Brain microvascular endothelial cell (primary cell): ENCODE measurements at regions not wholly inside any gene's neighbourhood (a gene's known extent, or its start where the extent isn't known, plus 50 kb on each side); places are given as distances from the start of the nearest gene placed in this dataset.

Experiments used
- DNase-seq: peaks from one replicate; pipeline ENCODE4 v3.0.0-alpha.2; 2020
- H3K27ac ChIP-seq: fragments of 250-450 bp; sonication (Bioruptor Pico); 2 replicates; pipeline ENCODE4 v1.5.1; 2020; ENCODE audit warnings: mild to moderate bottlenecking, moderate library complexity
- H3K27me3 ChIP-seq: fragments of 250-450 bp; sonication (Bioruptor Pico); replicated peaks from 2 replicates; pipeline ENCODE4 v1.5.1; 2020; ENCODE audit warnings: mild to moderate bottlenecking
- H3K36me3 ChIP-seq: fragments of 250-450 bp; sonication (Bioruptor Pico); replicated peaks from 2 replicates; pipeline ENCODE4 v1.5.1; 2020; ENCODE audit warnings: mild to moderate bottlenecking
- H3K4me3 ChIP-seq: 2 replicates; pipeline ENCODE4 v1.5.1; 2011; ENCODE audit warnings: low read depth, mild to moderate bottlenecking, control low read depth, low read length, moderate library complexity
- CTCF ChIP-seq: IDR thresholded peaks from 2 replicates; pipeline ENCODE4 v1.5.1; 2011; ENCODE audit warnings: low read depth, mild to moderate bottlenecking, moderate library complexity, low read length, control low read depth, inconsistent platforms; ENCODE audit errors: missing control alignments
- in situ Hi-C: cut with HindIII; loops from 2 replicates; pipeline ENCODE4 v1.10.0; 2017; ENCODE audit warnings: low sequenced_read_pairs, low pct_ligation_motif_present

GRCh38 chr11:109730669-109731068 is 308.7 kb downstream of the C11orf87 start:
- H3K4me3 ChIP-seq = no peak overlapping the region
- no peak overlapping the region for H3K27ac ChIP-seq
- no peak for DNase-seq
- TF ChIP-seq CTCF = no peak
- H3K36me3 ChIP-seq = no peaks in the 10 kb centered on the region
- no peaks in the 10 kb centered on the region for H3K27me3 ChIP-seq
- in situ Hi-C loops = no loop called here

GRCh38 chr11:109731451-109731850 is 309.5 kb downstream of the C11orf87 start:
- in situ Hi-C loops = no loop called here
- Histone ChIP-seq H3K36me3 (no peaks in the 10 kb centered on the region), H3K27ac (no peak overlapping the region), H3K4me3 (no peak overlapping the region), H3K27me3 (no peaks in the 10 kb centered on the region)
- no peak for DNase-seq
- TF ChIP-seq CTCF = no peak

- Histone ChIP-seq H3K27ac (no peak overlapping the region), H3K27me3 (no peaks in the 10 kb centered on the region), H3K4me3 (no peak overlapping the region), H3K36me3 (no peaks in the 10 kb centered on the region)
- in situ Hi-C loops = no loop called here
- peak; percentile 34 for DNase-seq
- TF ChIP-seq CTCF = no peak
Observed at GRCh38 chr11:109733245-109733644, 311.3 kb downstream of the C11orf87 start.

- H3K27ac ChIP-seq = no peak overlapping the region
- TF ChIP-seq CTCF = no peak
- no peak overlapping the region for H3K4me3 ChIP-seq
- DNase-seq = no peak
- no peaks in the 10 kb centered on the region for H3K27me3 ChIP-seq
- no peaks in the 10 kb centered on the region for H3K36me3 ChIP-seq
- in situ Hi-C loops = no loop called here
Observed at GRCh38 chr11:109734566-109734965, 312.6 kb downstream of the C11orf87 start.

- no peak for DNase-seq
- no peak overlapping the region for H3K27ac ChIP-seq
- H3K27me3 ChIP-seq = no peaks in the 10 kb centered on the region
- in situ Hi-C loops = no loop called here
- no peak for TF ChIP-seq CTCF
- H3K36me3 ChIP-seq = no peaks in the 10 kb centered on the region
- no peak overlapping the region for H3K4me3 ChIP-seq
Observed at GRCh38 chr11:109735128-109735527, 313.1 kb downstream of the C11orf87 start.

- TF ChIP-seq CTCF = no peak
- DNase-seq = no peak
- in situ Hi-C loops = no loop called here
Observed at GRCh38 chr11:109739379-109739778, 317.4 kb downstream of the C11orf87 start.

More at GRCh38 chr11:109739379-109739778, 317.4 kb downstream of the C11orf87 start:
- Histone ChIP-seq H3K27ac (no peak overlapping the region), H3K4me3 (no peak overlapping the region), H3K27me3 (no peaks in the 10 kb centered on the region), H3K36me3 (no peaks in the 10 kb centered on the region)
